DOHH2 (cell line): ENCODE measurements at regions not wholly inside any gene's neighbourhood (a gene's known extent, or its start where the extent isn't known, plus 50 kb on each side); places are given as distances from the start of the nearest gene placed in this dataset.

Experiments
- CTCF ChIP-seq: fragments of 200-600 bp; sonication (generic); IDR thresholded peaks from one replicate; pipeline ENCODE4 v1.5.1; 2014; ENCODE audit warnings: antibody characterized with exemption, mild to moderate bottlenecking, low read depth, low read length; ENCODE audit not compliant: poor library complexity, severe bottlenecking
- EZH2phosphoT487 ChIP-seq: fragments of 200-600 bp; sonication (generic); IDR thresholded peaks from 2 replicates; pipeline ENCODE4 v1.6.1; 2017; ENCODE audit warnings: borderline replicate concordance, mild to moderate bottlenecking, antibody characterized with exemption, low read length, moderate library complexity, mixed read lengths

GRCh38 chr3:16085410-16085809 is 89.1 kb upstream of the GALNT15 start:
- TF ChIP-seq CTCF (no peak), EZH2phosphoT487 (no peak)
